ENCODE measurements at regions not wholly inside any gene's neighbourhood (a gene's known extent, or its start where the extent isn't known, plus 50 kb on each side); places are given as distances from the start of the nearest gene placed in this dataset.
A peak's percentile ranks its signal among the peaks of the same experiment; 100 is the strongest.

DNA sequence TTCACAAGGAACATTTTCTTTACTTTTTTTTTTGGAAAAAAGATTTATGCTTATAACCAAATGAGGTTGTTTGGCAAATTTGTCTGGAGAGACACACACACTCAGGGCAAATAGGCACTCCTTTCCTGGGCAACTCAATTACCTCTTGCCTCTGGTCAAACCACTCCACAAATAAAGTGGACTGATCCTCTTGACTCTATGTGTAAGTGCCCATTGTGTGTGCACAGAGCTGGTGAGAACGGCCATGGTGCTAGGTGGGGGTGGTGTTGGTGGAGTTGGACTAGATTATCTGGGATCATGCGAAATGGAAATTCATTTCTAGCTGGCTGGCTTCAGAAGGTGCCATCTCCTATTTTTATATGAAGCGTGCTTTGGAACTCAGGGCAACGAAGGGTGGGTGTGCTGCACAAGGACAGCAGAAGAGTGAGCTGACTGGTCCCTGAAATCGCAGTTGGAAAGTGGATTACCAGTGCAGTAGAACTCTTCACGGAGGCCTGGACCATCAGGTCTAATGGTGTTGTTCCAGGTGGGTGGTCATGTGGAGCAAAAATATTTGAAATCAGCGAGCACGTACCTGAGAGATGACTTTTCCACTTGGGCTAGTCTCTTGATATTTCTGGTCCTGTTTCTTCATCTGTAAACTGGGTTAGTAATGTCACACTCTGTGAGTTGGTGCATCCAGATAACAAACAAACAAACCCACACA is 149.9 kb downstream of the RPIA start:
- peak overlapping the region; percentile 48 to 50 for H3K4me3 Mint-ChIP-seq
- H3K4me1 Mint-ChIP-seq, result peaks cover 49 to 81% of the 10 kb centered on the region in 2 donors
- H3K9me3 Mint-ChIP-seq, result peaks cover 2 to 4% of the 10 kb centered on the region in 2 donors
- peak overlapping the region; percentile 97 for H3K27ac Mint-ChIP-seq
- ATAC-seq (replicated peaks), result no peak
- peaks cover 12 to 24% of the 10 kb centered on the region in 2 donors for H3K36me3 Mint-ChIP-seq
- H3K27me3 Mint-ChIP-seq, result no peaks in the 10 kb centered on the region
- no peak for DNase-seq

DNA sequence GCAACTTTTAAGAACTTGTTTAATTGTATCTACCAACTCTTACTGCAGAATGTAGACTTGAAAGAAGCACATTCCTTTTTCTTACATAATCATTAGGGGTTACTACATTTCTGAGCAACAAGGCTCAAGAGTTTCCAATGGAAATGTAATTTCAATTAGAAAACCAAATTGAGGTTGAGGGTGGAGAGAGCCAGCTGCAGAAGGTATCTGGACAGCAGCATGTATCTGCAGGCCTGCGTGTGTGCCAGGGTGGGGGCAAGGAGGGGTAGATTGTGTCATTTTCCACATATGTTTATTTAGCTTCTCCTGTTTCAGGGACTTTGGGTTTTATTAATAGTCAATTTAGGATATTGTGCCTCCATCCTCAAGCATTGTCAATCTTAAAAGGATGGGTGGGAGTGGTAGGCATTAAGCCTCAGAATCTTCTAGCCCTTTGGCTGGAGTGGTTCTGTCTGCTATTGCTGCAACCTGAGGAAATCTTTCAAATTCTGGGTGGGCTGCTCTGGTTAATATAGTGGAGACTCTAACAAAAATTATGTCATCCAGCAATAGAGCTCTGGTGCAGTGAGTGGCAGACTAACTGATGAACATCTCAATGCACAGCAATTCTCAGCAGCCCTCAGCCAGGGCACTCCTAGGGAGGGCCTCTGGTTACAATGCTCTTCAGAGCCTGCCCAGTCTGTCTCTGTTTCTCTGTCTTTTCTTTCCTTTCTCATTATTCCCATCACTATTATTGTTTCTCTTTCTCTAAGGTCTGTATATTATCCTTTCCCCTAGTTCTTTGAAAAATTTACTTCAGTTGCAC is 151.4 kb downstream of the RPIA start:
- Mint-ChIP-seq H3K4me3 (peak overlapping the region; percentile 30 to 36), H3K9me3 (peaks cover 2 to 8% of the 10 kb centered on the region in 2 donors), H3K27me3 (no peaks in the 10 kb centered on the region), H3K36me3 (peaks cover 12 to 30% of the 10 kb centered on the region in 2 donors), H3K4me1 (peaks cover 56 to 90% of the 10 kb centered on the region in 2 donors), H3K27ac (peak overlapping the region; percentile 98)
- DNase-seq (no peak), ATAC-seq (replicated peaks) (no peak)

DNA sequence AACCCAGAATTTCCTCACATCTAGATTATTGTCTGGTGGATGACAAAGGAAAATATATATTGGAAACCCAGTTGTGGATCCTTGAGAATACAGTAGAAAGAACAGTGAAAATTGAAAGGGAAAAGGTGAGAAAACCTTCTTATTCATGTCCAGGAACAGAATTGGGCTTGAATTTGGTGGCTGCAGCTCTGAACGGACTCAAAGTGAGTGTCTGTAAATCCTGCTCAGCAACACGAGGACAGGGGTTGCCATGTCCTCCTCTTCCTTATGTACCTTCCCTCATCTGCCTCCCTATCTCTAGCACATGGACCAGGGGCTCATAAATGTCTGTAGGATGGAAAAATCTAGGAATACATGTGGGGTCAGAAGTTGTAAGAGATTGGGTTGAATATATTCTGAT is 152.2 kb downstream of the RPIA start:
- H3K4me1 Mint-ChIP-seq, result peaks cover 58 to 90% of the 10 kb centered on the region in 2 donors
- H3K27me3 Mint-ChIP-seq, result no peaks in the 10 kb centered on the region
- H3K27ac Mint-ChIP-seq, result peak overlapping the region; percentile 98
- peaks cover 14 to 33% of the 10 kb centered on the region in 2 donors for H3K36me3 Mint-ChIP-seq
- no peak for ATAC-seq (replicated peaks)
- H3K4me3 Mint-ChIP-seq, result peak overlapping the region; percentile 8 to 13
- H3K9me3 Mint-ChIP-seq, result peaks cover 7 to 12% of the 10 kb centered on the region in 2 donors
- no peak for DNase-seq

DNA sequence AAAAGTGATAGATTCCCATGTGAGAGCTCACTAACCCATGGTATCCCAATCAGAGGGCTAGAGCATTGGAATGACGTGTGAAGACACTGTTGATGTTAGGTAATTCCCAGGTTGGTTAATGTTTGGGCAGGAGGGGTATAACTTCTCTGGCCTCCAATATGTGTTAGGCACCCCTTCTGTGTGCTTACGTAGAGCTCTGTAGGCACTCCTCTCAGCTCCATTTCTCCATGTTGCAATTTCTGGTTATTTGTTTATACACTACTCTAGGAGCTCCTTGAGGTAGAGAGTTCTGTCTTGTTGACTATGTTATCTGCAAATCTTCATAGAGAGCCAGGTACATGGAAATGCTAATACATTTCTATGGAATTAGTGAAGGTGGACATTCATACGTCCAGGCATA is 153.5 kb downstream of the RPIA start:
- no peaks in the 10 kb centered on the region for H3K27me3 Mint-ChIP-seq
- H3K27ac Mint-ChIP-seq, result peak overlapping the region; percentile 98
- peaks cover 60 to 94% of the 10 kb centered on the region in 2 donors for H3K4me1 Mint-ChIP-seq
- ATAC-seq (replicated peaks) (no peak), DNase-seq (no peak)
- peaks cover 23 to 37% of the 10 kb centered on the region in 2 donors for H3K36me3 Mint-ChIP-seq
- peak overlapping the region; percentile 6 to 73 for H3K4me3 Mint-ChIP-seq
- H3K9me3 Mint-ChIP-seq, result peaks cover 9 to 13% of the 10 kb centered on the region in 2 donors

DNA sequence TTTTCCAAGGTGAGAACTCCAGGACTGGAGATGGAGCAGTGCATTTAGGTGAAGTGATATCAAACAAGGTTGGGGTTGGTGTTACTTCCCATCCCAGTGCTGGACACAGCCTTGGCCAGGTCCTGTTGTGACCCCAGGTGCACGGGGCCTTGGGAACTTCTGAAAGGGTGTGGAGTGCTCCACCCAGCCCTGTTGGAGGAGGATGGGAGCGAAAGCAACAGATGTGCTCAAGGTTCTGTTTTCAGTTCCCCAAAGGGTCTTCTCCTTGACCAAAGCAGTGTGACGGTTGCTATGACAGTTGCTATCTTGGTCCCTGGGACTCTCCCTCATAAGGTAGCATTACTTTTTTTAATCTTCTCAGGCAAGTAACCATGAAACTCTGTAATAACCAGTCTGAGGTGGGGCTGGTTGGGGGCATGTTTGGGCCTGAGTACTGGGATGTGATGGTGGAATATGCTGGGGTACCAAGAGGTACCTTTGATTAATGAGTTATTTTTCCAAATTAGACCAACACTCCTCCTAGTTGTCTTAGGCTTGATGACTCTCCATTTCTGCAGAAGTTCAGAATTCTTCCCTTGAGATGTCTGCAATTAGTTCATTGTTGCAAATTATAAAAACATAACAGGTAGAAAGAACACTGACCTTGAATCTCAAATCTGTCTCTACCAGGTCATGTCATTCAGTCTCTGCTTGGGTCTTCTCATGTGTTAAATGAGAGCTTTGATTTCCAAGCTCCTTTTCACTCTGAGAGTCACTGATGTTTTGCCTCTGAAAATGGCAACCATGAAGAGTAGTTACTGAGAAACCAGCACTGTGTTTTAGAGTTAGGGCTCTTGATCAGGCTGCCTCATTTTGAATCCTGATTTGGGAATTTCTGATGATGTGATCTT is 154.5 kb downstream of the RPIA start:
- Mint-ChIP-seq H3K27me3 (no peaks in the 10 kb centered on the region), H3K27ac (peak overlapping the region; percentile 98)

DNA sequence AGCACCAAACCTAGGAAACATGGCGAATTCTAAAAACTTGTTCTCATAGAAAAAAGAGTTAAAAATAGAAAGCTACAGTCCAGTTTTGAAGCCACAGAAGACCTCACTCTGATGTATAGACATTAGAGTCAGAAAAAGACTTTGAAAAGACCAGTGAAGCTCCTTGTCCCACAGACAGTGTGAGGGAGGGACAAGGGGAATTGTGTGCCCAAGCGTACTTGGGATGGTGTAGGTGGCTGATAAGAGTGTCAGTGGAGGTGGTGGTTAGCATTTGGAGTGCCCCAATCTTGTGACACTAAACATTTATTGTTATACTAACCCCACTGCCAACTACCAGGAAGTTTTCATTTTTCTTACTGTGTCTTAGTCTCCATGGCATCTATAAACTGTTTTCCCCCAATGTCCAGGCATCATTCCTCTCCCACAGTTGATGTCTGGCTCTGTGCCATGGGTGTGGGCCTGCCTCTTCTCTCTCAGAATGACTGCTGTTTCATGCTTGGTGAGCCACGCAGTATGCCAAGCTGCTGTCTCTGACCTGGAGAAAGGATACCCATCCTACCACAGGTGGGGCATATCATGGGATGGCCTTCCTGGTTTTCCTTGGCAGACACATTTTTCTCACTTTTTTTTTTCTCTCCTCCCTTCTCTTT is 161.4 kb downstream of the RPIA start:
- Mint-ChIP-seq H3K4me3 (peak overlapping the region; percentile 63 to 69), H3K27me3 (no peaks in the 10 kb centered on the region), H3K27ac (peak overlapping the region; percentile 93), H3K9me3 (peaks cover 5 to 11% of the 10 kb centered on the region in 2 donors), H3K4me1 (peaks cover 63 to 91% of the 10 kb centered on the region in 2 donors), H3K36me3 (peaks cover 44% of the 10 kb centered on the region in 2 donors)
- ATAC-seq (replicated peaks) (peak; percentile 10 to 44), DNase-seq (no peak)

More for the DNA sequence above, 154.5 kb downstream of the RPIA start:
- Mint-ChIP-seq H3K9me3 (peaks cover 9 to 13% of the 10 kb centered on the region in 2 donors), H3K36me3 (peaks cover 17 to 35% of the 10 kb centered on the region in 2 donors), H3K4me3 (peak overlapping the region; percentile 29 to 73), H3K4me1 (peaks cover 54 to 93% of the 10 kb centered on the region in 2 donors)
- DNase-seq (peak; percentile 75), ATAC-seq (replicated peaks) (peak; percentile 93 to 95)

DNA sequence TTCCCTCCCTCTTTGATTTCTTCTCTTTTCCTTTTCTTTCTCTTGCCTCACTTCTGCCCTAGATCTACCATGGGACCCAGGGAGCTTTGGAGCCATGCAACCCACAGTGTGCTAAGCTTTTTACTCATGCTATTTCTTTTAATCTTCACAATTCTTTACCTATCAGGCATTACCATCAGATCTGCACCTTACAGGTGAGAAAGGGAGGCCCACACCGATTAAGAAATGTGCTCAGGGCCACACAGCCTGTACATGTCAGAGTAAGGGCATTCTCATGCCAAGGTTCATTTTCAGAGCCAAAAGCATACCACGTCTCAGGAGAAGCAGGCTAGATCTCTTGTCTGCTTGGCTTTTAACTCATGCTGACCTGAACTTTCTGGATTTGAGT is 161.9 kb downstream of the RPIA start:
- DNase-seq (no peak), ATAC-seq (replicated peaks) (no peak)
- Mint-ChIP-seq H3K36me3 (peaks cover 45% of the 10 kb centered on the region in 2 donors), H3K4me3 (peak overlapping the region; percentile 53 to 59), H3K27ac (peak overlapping the region; percentile 93), H3K27me3 (no peaks in the 10 kb centered on the region), H3K9me3 (peaks cover 3 to 10% of the 10 kb centered on the region in 2 donors), H3K4me1 (peaks cover 62 to 91% of the 10 kb centered on the region in 2 donors)

DNA sequence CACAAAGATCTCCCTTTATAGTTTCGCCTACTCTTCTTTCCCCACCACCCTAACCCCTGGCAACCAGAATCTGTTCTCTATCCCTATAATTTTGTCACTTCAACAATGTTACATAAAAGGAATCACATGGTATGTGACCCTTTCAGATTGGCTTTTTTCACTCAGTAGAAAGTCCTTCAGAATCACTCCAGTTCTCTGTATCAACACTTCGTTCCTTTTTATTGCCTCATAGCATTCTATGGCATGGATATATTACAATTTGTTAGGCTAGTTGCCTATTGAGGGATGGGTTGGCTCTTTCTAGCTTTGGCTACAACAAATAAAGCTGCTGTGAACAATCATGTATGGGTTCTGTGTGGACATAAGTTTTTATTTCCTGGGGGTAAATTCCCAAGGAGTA is 163.1 kb downstream of the RPIA start:
- Mint-ChIP-seq H3K27me3 (no peaks in the 10 kb centered on the region), H3K36me3 (peaks cover 40 to 41% of the 10 kb centered on the region in 2 donors), H3K4me1 (peaks cover 58 to 80% of the 10 kb centered on the region in 2 donors), H3K27ac (peak overlapping the region; percentile 78), H3K4me3 (no peak overlapping the region), H3K9me3 (peaks cover 0 to 7% of the 10 kb centered on the region in 2 donors)
- no peak for DNase-seq
- no peak for ATAC-seq (replicated peaks)

DNA sequence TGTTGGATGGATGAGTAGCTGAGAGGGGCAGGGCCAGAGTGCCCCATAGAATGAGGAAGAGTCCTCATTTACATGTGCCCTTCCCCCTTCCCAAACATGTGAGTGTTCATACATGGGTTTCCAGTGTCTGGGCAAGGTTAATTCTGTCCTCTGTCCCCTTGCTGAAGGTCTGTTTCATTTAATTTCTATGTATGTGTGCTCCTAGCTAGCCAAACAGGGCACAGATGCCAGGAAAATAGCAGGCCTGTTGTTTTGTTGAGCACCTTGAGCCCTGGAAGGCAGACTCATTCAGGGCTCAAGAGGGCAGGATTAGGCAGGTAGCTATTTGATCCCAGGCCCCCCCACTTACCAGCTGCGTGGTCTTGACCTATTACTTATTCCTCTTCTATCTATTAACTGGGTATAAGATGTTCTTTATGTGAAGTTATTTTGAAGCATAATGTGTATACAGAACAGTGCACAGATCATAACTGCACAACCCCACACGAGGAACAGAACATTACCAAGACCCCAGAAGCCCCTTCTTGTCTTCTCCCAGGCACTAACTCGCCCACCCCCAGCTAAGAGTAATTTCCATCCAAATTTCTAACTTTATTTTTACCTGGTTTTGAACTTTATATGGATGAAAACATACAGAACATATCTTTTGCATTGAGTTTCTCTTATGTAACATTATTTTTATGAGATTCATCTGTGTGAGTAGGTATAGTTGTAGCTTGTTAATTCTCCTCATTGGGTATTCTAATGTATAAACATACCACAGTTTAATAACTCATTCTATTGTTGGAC is 164.3 kb downstream of the RPIA start:
- peak overlapping the region; percentile 99 for H3K27ac Mint-ChIP-seq
- DNase-seq, result no peak
- H3K4me3 Mint-ChIP-seq, result peak overlapping the region; percentile 89 to 94
- H3K9me3 Mint-ChIP-seq, result peaks cover 0 to 5% of the 10 kb centered on the region in 2 donors
- peaks cover 0 to 2% of the 10 kb centered on the region in 2 donors for H3K27me3 Mint-ChIP-seq
- ATAC-seq (replicated peaks), result peak; percentile 55 to 62
- H3K4me1 Mint-ChIP-seq, result peaks cover 53 to 74% of the 10 kb centered on the region in 2 donors
- H3K36me3 Mint-ChIP-seq, result peaks cover 43 to 44% of the 10 kb centered on the region in 2 donors

DNA sequence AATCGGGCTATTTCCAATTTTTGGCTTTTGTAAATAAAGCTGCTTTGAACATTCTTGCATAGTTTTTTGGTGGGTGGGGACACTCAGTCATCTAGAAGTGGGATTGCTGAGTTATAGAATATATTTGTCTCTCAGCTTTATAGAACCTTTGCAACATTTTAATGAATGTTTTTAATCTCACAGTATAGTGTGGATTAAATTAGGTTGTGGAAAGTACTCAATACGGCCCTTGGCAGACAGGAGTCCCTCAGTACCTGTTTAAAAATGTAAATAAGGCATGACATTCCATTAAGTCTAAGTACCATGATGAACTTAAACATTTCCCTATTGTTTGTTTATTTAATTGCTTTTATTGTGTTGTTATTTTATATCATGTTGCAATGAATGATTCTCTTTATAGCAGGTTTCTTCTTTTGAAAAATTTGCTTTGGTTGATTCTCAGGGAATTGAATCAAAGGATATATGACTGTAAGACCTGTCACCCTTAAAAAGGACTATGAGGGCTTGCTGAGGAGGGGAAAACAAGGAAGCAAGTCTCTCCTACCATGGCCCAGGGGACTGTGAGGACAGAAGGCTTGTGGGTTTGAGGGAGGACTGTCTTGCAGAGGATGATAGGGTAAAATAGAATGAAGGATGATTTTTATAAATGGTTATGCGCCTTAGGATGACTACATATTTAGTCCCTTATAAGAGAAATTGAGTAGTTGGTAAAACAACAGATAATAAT is 165.1 kb downstream of the RPIA start:
- Mint-ChIP-seq H3K4me1 (peaks cover 53 to 78% of the 10 kb centered on the region in 2 donors), H3K4me3 (peak overlapping the region; percentile 89 to 94), H3K27ac (peak overlapping the region; percentile 99)

DNA sequence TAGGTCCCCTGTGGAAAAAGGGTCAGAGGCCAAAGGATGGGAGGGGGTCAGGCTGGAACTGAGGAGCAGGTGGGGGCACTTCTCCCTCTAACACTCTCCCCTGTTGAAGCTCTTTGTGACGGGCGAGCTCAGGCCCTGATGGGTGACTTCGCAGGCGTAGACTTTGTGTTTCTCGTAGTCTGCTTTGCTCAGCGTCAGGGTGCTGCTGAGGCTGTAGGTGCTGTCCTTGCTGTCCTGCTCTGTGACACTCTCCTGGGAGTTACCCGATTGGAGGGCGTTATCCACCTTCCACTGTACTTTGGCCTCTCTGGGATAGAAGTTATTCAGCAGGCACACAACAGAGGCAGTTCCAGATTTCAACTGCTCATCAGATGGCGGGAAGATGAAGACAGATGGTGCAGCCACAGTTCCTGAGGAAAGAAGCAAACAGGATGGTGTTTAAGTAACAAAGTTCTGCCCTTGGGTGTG is 165.8 kb downstream of the RPIA start:
- peaks cover 47 to 71% of the 10 kb centered on the region in 2 donors for H3K4me1 Mint-ChIP-seq
- peak overlapping the region; percentile 89 to 94 for H3K4me3 Mint-ChIP-seq
- no peak for DNase-seq
- peaks cover 0 to 5% of the 10 kb centered on the region in 2 donors for H3K9me3 Mint-ChIP-seq
- ATAC-seq (replicated peaks), result no peak
- H3K27ac Mint-ChIP-seq, result peak overlapping the region; percentile 99
- H3K27me3 Mint-ChIP-seq, result peaks cover 0 to 6% of the 10 kb centered on the region in 2 donors
- H3K36me3 Mint-ChIP-seq, result peaks cover 53 to 55% of the 10 kb centered on the region in 2 donors

More for the DNA sequence above, 165.1 kb downstream of the RPIA start:
- no peak for DNase-seq
- peak; percentile 3 to 17 for ATAC-seq (replicated peaks)
- Mint-ChIP-seq H3K9me3 (peaks cover 0 to 5% of the 10 kb centered on the region in 2 donors), H3K27me3 (peaks cover 0 to 6% of the 10 kb centered on the region in 2 donors), H3K36me3 (peaks cover 51 to 52% of the 10 kb centered on the region in 2 donors)

DNA sequence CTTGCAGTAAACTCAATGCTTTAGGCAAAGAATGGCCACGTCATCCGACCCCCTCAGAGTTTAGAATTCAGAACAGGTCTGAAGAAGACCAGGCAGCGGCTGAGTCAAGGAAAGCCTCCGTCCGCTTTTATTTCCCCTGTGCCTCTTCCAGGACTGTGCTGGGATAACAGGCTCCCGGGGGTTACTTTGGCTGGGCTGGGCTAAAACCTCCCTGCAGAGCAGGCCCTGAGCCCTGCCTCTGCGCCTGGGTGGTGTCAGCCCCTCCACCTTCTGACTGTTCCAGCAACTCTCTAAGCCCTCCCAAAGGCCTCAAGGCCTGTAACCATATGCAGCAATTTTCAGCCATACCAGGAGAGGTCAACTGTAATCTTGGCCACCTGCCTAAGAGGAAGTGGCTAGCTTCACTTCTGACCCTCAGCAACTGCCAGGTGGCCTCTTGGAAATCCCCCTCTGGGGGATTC is 166.5 kb downstream of the RPIA start:
- DNase-seq, result peak; percentile 63
- H3K4me1 Mint-ChIP-seq, result peaks cover 44 to 64% of the 10 kb centered on the region in 2 donors
- H3K27me3 Mint-ChIP-seq, result peaks cover 0 to 6% of the 10 kb centered on the region in 2 donors
- H3K27ac Mint-ChIP-seq, result peak overlapping the region; percentile 99
- H3K9me3 Mint-ChIP-seq, result peaks cover 0 to 5% of the 10 kb centered on the region in 2 donors
- H3K36me3 Mint-ChIP-seq, result peaks cover 55 to 58% of the 10 kb centered on the region in 2 donors
- peak; percentile 52 to 61 for ATAC-seq (replicated peaks)
- H3K4me3 Mint-ChIP-seq, result peak overlapping the region; percentile 89 to 94

Measured in stimulated activated naive B cell treated with anti-CD40 and anti-IgM and Interleukin-4, amounts not matched to agents 10 μg/mL and 1 μg/mL and 100 μg/mL, for 72 hours (primary cell).